Heart left ventricle (tissue), 13 donors: ENCODE measurements at regions not wholly inside any gene's neighbourhood (a gene's known extent, or its start where the extent isn't known, plus 50 kb on each side); places are given as distances from the start of the nearest gene placed in this dataset.

Experiments
- POLR2A ChIP-seq, 2 donors: fragments of 450-650 bp; IDR thresholded peaks; one replicate each; pipeline ENCODE4 v1.6.1; 2017; ENCODE audit warnings: antibody characterized with exemption in 2 of 2, mild to moderate bottlenecking in 2 of 2, moderate library complexity in 2 of 2
- TF ChIP-seq, protein P1 (sequence below), 12 donors: fragments of 200-600 bp; sonication (generic) in 4 of 12; IDR thresholded peaks; one replicate each; pipeline versions ENCODE4 v1.5.0 to v1.8.0; 2018 to 2022; ENCODE audit warnings: antibody characterized with exemption in 12 of 12, mild to moderate bottlenecking in 5 of 12
- donor health status: ischemic (EF 13 %, LVEDD 7.1; RV severe dilation, severe dysfunction).
- donor health status: DM: no; HTN: yes; CAD: no.
- donor health status: DM: no; HTN: no; CAD: no.
- donor health status: ischemic (EF 25% LVEDD 6.9; RV normal size, moderate dysfunction).
- donor health status: ischemic (EF 25% LVEDD 5.7; RV mildly dilated, moderate dysfunction).
- donor health status: ischemic (EF 35%, LVEDD 5.7; RV mildly dilated, moderate dysfunction).
- donor health status: nonischemic (EF 11% LVEDD 7.7; RV severe dilation, severe dysfunction).
- donor health status: DM: yes; HTN: yes; CAD: no.
- donor health status: PGD.
- donor health status: ischemic (EF 29% LVEDD 5.4; RV normal size, mild dysfunction).
- donor health status: nonischemic (EF 23%, LVEDD 6.1; RV moderate dilation, normal function).

DNA sequence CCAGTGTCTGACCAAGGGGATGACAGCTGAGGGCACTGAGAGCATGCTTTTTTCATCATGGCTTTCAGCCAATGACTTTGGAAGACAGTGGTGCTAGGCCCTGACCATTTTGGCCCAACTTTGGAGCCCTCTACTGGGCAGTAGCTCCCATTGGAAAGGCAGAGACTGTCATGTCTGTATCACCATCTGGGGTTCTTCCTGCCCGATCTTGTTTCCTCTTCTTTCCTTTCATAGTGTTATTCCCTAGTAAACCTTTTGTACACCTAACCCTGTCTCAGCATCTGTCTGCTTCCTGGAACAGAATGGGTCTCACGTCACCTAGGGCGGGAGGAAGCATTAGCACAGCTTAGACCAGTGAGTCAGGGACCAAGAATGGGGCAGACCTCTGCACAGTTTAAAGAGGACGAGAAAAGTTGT, 97.4 kb upstream of the MAST4 start:
- TF ChIP-seq, protein P1, sequence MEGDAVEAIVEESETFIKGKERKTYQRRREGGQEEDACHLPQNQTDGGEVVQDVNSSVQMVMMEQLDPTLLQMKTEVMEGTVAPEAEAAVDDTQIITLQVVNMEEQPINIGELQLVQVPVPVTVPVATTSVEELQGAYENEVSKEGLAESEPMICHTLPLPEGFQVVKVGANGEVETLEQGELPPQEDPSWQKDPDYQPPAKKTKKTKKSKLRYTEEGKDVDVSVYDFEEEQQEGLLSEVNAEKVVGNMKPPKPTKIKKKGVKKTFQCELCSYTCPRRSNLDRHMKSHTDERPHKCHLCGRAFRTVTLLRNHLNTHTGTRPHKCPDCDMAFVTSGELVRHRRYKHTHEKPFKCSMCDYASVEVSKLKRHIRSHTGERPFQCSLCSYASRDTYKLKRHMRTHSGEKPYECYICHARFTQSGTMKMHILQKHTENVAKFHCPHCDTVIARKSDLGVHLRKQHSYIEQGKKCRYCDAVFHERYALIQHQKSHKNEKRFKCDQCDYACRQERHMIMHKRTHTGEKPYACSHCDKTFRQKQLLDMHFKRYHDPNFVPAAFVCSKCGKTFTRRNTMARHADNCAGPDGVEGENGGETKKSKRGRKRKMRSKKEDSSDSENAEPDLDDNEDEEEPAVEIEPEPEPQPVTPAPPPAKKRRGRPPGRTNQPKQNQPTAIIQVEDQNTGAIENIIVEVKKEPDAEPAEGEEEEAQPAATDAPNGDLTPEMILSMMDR (IDR thresholded peaks at IDR 0.05): peak in 10 of 12 donors; percentile 21 to 57 (median 42)
- no peak for TF ChIP-seq POLR2A (IDR thresholded peaks at IDR 0.05)
